ENCODE measurements at regions not wholly inside any gene's neighbourhood (a gene's known extent, or its start where the extent isn't known, plus 50 kb on each side); places are given as distances from the start of the nearest gene placed in this dataset.

DNA sequence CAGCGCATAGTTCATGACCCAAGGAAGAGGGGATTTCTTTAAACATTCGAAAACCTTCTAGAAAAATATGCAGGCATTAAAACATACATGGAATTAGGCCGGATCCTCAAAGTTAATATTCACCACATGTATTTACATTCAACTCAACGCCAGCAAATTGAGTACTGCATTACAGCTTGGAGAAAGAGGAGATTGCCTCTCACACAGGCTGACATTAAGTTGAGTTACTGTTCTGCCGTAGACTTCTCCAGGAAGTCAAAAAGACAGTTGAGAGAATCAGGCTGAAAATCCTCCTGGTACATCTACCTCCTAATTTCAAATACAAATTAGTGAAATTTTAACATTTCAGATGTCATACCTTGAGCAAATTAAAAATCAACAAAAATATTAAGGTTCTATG is 195.7 kb downstream of the URI1 start:
- intact Hi-C loops (cut with DNase I): no loop called here
- DNase-seq: no peak

DNA sequence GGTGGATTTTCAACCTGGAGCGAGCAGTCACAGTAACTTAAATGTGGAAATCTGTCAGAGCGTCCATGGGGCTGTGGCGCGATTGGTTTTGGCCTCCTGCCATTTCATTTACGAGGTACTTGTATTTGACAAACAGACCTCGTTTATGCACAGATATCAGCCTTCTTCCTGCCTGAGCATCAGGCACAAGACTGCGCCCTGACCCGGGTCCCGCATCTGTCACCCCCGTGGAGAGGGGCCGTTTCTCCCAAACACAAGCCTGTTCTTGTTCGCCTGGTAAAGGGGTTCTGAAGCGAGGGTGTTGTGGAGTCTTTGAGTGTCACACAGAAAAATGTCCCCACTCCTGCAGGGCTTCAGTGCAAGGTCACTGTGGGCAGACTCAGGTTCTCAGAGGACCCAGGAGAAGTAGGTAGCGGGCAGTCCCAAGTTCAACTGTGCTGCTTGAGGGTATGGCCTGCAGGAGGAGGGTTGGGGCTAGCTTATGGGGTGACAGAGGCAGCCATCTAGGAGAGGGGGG is 202.3 kb downstream of the URI1 start:
- intact Hi-C loops (cut with DNase I): no loop called here
- no peak for DNase-seq

DNA sequence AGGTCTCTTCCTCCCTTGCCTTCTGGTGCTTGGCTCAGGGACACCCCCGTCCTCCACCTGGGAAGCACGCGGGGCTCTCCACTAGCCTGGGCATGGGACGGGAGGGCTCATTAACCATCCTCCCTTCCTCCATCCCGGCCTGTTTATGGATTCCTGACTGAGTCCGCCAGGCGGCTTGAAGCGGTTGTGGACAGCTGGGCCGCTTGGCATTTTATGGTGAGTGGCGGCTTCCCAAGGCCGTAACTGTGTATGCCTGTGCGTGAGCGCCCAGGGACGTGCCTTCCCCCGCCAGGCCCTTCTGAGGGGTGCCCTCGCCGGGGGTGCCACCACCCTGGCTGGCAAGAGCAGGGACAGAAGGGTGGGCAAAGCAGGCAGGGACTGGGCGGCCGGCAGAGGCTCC is 202.8 kb downstream of the URI1 start:
- intact Hi-C loops (cut with DNase I): no loop called here
- DNase-seq: no peak

DNA sequence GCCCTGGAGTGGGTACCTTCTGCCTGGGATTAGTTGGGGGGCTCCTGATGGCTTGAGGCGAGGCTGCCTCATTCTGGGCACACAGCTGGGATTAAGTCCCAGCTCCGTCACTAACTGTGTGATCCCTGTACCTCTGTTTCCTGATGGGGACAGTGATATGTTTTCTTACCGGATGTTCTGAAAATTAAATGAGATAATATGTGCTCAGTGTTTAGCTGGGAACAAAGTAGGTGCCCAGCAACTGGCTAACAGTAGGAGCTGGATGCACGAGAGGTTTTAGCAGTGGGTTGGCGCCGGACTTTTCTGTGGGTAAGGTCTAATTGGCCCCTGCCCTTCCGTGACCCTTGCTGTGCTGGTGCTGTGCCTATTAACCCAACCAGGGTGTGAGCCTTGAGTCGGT is 203.4 kb downstream of the URI1 start:
- intact Hi-C loops (cut with DNase I): no loop called here
- DNase-seq: no peak

DNA sequence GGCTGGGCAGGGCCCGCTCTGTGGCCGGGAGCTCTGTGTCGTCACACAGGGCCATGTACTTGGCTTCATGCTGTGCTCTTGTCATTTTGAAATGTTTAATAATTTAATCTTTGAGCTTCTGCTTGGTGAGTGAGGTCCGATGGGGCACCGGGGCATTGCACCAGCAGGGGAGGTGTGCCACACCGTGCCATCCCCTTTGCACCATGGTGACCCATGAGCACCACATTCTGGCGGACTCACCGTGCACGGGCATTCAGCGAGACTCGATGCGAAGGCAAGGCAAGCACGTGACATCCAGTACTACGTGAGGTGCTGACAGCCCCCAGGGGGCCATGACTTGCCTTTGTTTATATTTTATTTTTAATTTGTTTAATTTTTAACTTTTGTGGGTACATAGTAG is 204.3 kb downstream of the URI1 start:
- intact Hi-C loops (cut with DNase I): no loop called here

DNA sequence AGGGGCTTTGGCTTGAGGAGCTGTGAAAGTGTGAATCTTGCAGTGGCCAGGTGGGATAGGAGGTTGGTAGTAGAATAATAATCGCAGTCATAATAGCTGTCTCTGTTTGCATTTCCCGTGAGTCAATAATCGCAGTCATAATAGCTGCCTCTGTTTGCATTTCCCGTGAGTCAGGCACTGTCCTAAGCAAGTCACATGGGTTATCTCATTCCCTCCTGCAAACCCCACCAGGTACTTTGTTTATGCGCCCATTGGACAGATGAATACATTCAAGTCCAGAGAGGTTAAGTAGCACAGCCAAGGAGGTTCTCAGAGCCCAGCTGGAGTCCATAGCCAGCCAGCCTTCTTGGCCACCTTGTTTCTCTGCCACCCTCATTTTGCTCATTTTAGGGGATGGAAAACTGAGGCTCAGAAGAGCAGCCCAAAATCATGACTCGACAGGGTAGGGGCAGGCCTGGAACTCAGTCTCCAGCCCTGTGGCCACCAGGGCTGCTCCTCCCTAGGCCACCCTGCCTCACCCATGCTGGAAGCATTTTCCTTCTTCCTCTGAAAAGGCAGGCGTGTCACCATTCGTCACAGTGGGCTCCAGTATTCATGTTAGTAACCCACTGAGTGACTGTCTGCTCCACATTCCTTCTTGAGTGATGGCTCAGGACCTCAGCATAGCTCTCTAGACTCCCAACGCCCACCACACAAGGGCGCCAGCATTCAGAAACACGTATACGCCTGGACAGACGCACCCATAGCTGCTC is 206.2 kb downstream of the URI1 start:
- no peak for DNase-seq
- intact Hi-C loops (cut with DNase I): no loop called here

More for the DNA sequence above, 204.3 kb downstream of the URI1 start:
- no peak for DNase-seq

DNA sequence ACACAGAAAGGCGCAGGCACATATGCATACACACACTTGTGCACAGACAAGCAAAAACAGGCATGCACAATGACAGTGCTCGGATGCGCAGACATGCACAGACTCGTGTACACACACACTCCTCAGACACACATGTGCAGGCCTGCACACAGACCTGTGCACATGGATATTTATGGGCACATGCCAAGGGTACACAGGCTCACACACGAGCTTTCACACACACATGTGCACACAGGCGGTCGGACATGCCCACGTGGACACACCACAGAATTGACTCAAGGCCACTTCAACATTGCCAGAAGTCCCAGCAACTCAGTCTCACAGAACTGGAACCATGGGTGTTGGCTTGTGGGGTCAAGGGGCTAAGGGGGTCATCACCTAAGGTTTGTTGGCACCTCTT is 206.8 kb downstream of the URI1 start:
- intact Hi-C loops (cut with DNase I): no loop called here
- DNase-seq: no peak

DNA sequence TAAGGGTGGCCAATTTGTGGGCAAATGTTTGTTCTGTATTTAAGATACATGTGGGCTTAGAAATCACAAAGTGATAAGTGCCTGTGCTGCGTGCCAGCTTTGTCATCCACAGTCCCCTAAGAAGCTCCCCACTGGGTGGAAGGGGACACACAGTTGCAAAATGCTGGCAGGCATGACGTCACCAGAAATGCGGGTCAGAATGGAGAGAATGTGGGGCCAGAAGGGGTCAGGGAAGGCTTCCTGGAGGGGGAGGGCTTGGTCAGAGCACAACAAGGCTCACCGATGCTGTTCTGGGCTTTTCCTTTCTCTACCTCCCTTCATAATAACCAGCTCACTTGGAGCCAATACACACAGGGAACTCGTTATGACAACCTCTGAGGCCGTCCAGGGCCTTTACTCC is 207.3 kb downstream of the URI1 start:
- intact Hi-C loops (cut with DNase I): no loop called here
- DNase-seq: no peak

DNA sequence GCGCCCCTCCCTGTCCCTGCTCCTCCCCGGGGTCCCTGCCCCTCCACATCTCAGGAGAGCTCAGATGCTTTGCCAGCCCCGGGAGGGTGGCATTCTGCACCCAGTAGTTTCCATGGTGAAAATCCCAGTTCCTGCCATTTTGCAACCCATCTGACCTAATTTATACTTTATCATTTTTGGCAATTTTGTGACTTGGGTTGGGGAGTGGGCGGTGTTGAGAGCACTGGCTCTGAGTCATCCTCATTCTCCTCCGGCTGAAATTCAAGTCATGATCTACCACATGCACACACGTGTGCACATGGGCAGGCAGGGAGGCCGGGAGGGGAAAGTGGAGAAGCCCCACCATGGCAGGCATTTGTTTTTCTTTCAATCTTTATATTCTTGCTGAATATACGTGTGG is 208.6 kb downstream of the URI1 start:
- peak; percentile 15 to 87 (median 54) for DNase-seq
- intact Hi-C loops (cut with DNase I): no loop called here

DNA sequence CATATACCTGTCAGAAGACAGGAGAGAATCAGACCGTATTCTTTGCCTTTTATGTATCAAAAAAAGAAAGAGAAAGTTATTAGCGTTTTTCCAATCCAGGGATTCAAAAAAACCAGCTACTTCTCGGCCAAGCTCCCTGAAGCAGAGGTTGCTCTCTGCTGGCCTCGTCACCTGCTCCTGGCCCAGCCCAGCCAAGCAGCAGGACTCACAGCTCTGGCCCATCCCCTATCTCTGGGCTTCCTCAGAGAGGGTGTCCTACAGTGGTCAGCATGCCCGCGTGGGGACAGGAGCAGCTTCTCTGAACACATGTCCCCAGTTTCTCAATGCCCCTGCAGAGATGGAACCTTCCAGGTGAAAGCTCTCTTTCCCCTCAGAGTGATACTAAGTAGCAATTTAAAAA is 209.0 kb downstream of the URI1 start:
- peak in 1 of 42 donors; percentile 28 for DNase-seq
- intact Hi-C loops (cut with DNase I): no loop called here

DNA sequence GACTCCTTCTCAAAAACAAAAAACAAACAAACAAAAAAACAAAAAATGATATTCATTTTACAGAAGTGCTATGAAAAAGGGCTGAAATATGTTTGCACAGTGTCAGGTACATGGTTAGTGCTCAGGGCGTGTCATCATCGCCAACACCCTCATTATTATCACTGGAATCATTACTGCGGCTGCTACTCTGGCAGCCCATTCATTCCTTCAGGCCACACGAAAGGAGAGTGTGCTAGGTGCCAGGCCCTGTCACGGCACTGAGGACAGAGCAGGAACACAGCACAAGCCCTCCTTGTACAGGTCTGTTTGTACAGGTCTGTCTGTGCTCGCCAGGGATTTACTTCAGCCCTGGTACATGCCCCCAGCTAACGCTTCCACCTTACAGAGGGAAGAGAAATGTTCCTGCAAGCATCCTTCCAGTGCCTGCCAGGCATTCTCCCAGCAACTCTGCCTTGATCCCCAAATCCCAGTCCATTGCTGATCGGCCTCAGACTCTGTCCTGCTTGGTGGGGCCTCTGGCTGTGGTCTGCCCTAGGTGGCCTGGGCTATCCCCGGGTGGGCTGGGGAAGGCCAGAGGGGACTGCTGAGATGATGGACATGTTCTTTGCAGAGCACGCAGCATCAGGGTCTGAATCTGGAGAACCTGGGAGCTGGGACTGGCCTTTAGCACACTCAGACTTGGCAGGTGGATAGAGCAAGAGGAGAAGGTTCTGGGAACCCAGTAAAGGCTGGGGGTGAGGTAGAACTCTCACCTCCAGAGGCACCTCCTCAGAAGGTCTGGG is 210.7 kb downstream of the URI1 start:
- peak in 1 of 42 donors; percentile 11 for DNase-seq
- intact Hi-C loops (cut with DNase I): no loop called here

DNA sequence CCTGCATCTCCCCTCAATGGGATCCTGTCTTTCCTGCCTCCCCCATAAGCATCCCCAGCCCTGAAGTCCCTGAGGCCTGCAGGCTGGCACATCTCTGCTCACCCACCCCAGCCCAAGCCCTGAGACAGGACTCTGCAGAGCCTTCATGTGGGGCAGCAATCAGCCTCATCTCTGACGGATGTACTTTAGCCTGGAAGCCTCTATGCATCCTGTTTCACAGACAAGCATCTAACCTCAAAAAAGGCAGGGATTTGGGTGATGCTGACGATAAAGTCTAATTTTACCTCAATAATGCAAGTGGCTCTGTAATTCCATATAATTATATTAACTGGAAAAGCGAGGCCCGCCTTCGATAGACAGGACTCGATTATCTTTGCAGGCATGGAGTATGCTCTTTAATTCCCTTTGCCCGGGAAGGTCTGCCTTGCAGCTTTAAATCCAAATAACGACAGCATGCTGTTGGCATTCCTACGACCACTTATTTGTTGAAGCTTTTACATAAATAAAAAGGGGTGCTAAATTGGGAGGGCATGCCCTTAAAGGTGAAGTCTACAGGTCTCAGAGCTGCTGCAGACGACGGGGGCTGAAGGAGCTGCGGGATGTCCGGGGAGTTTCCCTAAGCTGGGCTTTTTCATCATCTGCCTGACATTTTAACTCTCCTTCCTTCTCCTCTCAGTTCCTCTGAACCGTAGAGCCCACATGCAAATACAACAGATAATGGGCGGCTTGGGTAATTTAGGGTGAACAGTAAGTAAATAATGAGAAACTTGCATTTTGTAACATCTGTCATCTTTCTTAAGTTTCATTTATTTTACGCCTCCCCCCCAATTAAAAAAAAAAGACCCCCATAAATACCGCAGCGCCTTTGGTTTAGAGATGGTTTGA is 211.5 kb downstream of the URI1 start:
- intact Hi-C loops (cut with DNase I): no loop called here
- peak in 1 of 42 donors; percentile 14 for DNase-seq

DNA sequence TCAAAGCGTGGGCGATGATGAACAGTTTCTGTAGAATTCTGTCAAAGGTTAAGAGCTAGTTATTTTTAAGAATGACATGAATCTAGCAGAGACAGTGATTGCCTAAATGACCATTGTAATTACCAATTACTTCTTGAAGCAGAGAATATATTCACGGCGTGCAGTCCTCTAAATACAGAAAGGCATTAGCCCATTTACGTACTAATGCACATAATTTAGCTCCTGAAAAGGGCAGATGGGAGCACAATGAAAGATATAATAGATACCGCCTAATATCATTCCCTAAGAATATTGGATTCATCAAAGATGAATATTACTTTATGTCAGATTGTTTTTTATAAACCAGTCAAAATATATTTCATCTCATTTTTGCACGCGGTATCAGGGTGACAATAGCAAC is 212.4 kb downstream of the URI1 start:
- DNase-seq: no peak
- intact Hi-C loops (cut with DNase I): no loop called here

DNA sequence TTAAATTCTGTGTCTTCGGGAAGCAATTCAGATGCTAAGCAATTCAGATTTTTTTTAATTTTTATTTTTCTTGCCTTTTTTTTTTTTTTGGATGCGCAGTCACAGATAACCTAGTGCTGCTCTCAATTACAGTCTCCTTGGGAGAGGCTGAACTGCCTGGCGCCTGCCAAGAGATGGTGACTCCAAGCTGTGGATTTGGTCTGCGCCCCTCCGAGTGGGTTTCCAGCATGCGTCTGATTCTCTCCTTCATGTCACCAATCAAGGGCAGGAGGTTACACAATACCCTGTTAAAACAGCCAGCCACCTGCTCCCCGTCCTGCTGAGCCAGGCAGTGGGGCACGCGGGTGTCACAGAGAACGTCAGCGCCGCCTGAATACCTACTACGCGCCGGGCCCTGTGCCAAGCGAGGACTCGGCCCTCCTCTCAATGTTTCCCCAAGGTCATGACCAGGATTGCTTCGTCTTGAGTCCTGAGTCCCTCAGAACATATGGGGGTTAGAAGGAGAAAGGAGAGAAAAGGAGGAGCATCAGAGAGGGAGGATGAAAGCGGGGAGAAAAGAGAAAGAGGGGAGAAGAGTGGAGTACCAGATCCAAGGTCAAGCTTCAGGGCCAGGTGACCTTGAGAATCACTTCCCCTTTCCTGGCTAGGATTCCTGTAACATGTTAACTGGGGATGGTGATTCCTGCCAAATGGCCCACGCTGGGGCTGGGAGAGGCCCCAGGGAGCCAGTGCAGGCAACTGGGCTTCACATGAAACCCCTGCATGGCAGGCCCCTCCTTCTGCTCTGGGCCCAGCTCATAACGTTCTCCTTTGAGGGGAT is 213.6 kb downstream of the URI1 start:
- intact Hi-C loops (cut with DNase I): no loop called here
- peak in 1 of 42 donors; percentile 13 for DNase-seq

DNA sequence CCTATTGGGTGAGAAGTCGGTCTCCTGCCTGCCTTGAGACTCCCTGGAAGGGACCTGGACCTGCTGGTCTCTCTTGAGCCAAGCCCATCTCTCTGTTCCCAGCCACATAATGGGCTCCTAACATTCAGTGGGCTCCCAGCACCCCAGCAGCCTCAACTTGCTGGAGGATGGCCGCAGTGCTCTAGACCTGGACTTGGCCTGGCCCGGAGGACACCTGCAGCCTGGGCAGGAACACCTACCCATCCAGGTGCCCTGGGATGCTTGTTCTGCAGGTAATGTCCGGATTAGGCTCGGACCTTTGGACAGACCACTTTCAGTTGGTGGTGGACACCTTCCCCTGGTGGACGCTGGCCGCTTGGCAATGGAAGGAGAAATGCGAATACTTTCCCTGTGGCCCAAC is 214.6 kb downstream of the URI1 start:
- intact Hi-C loops (cut with DNase I): no loop called here
- DNase-seq: peak in 2 of 42 donors; percentile 10 to 18

DNA sequence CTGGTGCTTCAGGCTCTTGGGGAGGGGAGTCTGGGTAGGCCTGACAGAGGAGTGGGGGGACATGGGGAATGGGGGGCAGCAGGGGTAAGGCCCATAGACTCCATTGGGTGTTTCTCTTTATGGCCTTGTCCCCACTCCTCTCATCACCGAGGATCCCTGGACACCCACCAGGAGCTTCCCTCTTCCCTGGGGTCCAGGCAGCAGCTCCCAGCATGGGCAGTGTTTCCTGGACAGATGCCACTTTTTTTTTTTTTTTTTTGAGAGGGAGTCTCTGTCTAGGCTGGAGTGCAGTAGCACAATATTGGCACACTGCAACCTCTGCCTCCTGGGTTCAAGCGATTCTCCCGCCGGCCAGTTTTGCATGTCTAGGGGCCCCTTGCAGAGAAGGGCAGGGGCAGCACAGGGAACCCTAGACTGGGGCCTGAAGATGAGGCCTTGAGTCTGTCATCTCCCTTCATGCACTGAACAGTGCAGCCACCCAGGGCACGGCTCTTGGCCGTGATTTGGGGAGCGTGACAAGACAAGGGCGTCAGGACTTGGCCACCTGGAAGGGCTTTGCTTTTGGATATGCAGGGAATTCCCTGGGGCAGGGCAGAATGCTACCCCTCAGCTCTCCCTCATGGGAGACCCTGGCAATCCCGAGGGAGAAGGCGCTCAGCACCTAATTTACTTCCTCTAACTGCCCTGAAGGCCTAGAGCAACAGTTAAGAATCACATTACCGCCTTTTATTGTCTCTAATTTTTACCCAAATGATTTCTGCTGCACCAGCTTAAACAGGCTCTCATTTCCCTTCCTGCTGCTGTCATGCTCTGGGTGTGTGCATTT is 213.9 kb upstream of the ZNF536 start:
- intact Hi-C loops (cut with DNase I): no loop called here
- DNase-seq: peak in 2 of 42 donors; percentile 2 to 14

DNA sequence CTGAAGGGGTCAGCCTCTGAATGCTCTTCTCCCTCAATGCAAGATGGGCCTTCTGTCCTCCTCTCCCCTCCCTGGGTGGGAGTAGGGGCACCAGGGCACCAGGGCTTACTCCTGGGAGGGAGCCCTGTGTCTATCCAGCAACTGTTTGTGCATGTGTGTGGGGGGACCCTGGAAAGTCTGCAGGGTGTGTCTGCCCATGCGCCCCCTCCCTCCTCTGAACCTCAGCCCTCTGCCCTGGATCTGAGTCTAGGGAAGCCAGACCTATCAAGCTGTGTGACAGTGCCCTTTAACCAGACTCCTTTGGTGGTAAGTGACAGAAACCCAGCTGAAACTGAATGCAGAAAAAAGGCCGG is 213.3 kb upstream of the ZNF536 start:
- DNase-seq: no peak
- intact Hi-C loops (cut with DNase I): no loop called here

DNA sequence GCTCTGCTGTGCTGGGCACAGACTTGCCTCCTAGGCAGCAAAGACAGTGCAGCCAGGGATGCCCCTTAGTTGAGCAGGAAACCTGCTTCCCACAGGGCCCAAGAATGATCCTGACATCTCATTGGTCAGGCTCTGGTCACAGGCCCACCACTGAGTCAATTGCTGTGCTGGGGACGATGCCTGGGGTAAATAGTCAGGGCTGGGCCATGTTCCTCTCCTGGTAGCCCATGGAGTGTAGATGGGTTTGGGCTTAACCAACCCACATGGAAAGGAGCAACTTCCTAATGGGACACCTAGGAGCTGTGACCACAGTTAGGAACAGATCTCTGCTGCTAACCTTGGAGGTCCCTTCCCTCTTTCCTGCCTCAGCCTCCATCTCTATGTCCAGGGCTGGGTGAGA is 212.5 kb upstream of the ZNF536 start:
- peak in 1 of 42 donors; percentile 2 for DNase-seq
- intact Hi-C loops (cut with DNase I): no loop called here
